B cell (primary cell): ENCODE measurements at regions not wholly inside any gene's neighbourhood (a gene's known extent, or its start where the extent isn't known, plus 50 kb on each side); places are given as distances from the start of the nearest gene placed in this dataset.

ENCODE experiments used
- ATAC-seq: fragments of 200-7000 bp; cut with Tn5 transposase; one replicate; pipeline ENCODE4 v1.10.0; 2021; ENCODE audit warnings: low read depth, mild to moderate bottlenecking, moderate number of reproducible peaks, moderate library complexity
- CTCF ChIA-PET: fragments of 350-600 bp; sonication (Branson Sonifier 250); formaldehyde crosslinking; loops from one replicate; lab custom pipeline; 2021; ENCODE audit warnings: antibody characterized with exemption, inconsistent platforms; lab: Charles Lee
- POLR2A ChIA-PET: fragments of 350-600 bp; sonication (Branson Sonifier 250); formaldehyde crosslinking; loops from one replicate; lab custom pipeline; 2021; ENCODE audit warnings: antibody characterized with exemption; lab: Charles Lee
- DNase-seq: peaks from one replicate; pipeline ENCODE4 v3.0.0; 2013
- H2AFZ ChIP-seq: 2 replicates; pipeline ENCODE4 v1.6.1; 2012; ENCODE audit warnings: mild to moderate bottlenecking, low read depth, low read length; ENCODE audit not compliant: insufficient read depth, poor library complexity, severe bottlenecking
- H3K27ac ChIP-seq, 2 donors: 1 replicate in 1 of 2; 2 replicates in 1 of 2; pipeline ENCODE4 v1.5.1; 2012 to 2013; ENCODE audit warnings: low read length in 2 of 2, mild to moderate bottlenecking in 2 of 2, moderate library complexity in 1 of 2
- H3K27me3 ChIP-seq, 4 experiments: fragments of 200-600 bp in 1 of 4; sonication (generic) in 1 of 4; replicated peaks in 1 of 4; 1 replicate in 2 of 4; 2 replicates in 2 of 4; pipeline versions ENCODE4 v1.6.1 to v1.7.0; 2013 to 2016; ENCODE audit warnings: low read length in 3 of 4, mild to moderate bottlenecking in 2 of 4, mixed read lengths in 1 of 4, moderate library complexity in 1 of 4; ENCODE audit not compliant: insufficient read depth in 4 of 4, control insufficient read depth in 3 of 4; ENCODE audit errors: control extremely low read depth in 1 of 4
- H3K36me3 ChIP-seq, 2 experiments: replicated peaks in 1 of 2; 1 replicate in 1 of 2; 2 replicates in 1 of 2; pipeline versions ENCODE4 v1.6.1 to v1.7.1; 2013; ENCODE audit warnings: low read length in 1 of 2; ENCODE audit not compliant: insufficient read depth in 2 of 2, control insufficient read depth in 1 of 2; ENCODE audit errors: control extremely low read depth in 1 of 2, extremely low read depth in 1 of 2
- H3K4me1 ChIP-seq, 2 donors: fragments of 200-600 bp in 1 of 2; sonication (generic) in 1 of 2; 1 replicate in 1 of 2; 2 replicates in 1 of 2; pipeline versions ENCODE4 v1.5.1 to v1.6.1; 2013 to 2017; ENCODE audit warnings: low read length in 2 of 2; ENCODE audit not compliant: control insufficient read depth in 2 of 2, insufficient read depth in 2 of 2
- H3K4me2 ChIP-seq: replicated peaks from 2 replicates; pipeline ENCODE3; 2012; ENCODE audit warnings: mild to moderate bottlenecking, low read depth, low read length; ENCODE audit not compliant: poor library complexity, severe bottlenecking
- H3K4me3 ChIP-seq, 5 experiments: fragments of 200-600 bp in 1 of 5; sonication (generic) in 1 of 5; 1 replicate in 3 of 5; 2 replicates in 2 of 5; pipeline versions ENCODE4 v1.5.1 to v1.7.0; 2011 to 2016; ENCODE audit warnings: low read length in 4 of 5, mild to moderate bottlenecking in 4 of 5, low read depth in 2 of 5, control low read depth in 1 of 5, moderate library complexity in 1 of 5; ENCODE audit not compliant: insufficient read depth in 1 of 5; ENCODE audit errors: control extremely low read depth in 1 of 5, extremely low read depth in 1 of 5
- H3K79me2 ChIP-seq: fragments of 200-600 bp; sonication (generic); one replicate; pipeline ENCODE4 v1.6.0; 2016; ENCODE audit warnings: low read length; ENCODE audit not compliant: control insufficient read depth, insufficient read depth
- H3K9ac ChIP-seq: fragments of 200-600 bp; sonication (generic); 2 replicates; pipeline ENCODE4 v1.6.1; 2017; ENCODE audit warnings: mild to moderate bottlenecking, low read length, moderate library complexity
- H3K9me3 ChIP-seq, 3 donors: one replicate each; pipeline versions ENCODE4 v1.6.1 to v1.7.1; 2013; ENCODE audit warnings: low read length in 2 of 3; ENCODE audit not compliant: control insufficient read depth in 2 of 3, insufficient read depth in 1 of 3; ENCODE audit errors: control extremely low read depth in 1 of 3
- H4K20me1 ChIP-seq: 2 replicates; pipeline ENCODE4 v1.6.0; 2012; ENCODE audit warnings: mild to moderate bottlenecking, low read length; ENCODE audit not compliant: insufficient read depth, control insufficient read depth, poor library complexity, severe bottlenecking
- H3K27ac Mint-ChIP-seq: one replicate; pipeline ENCODE4 v1.8.0; 2021; ENCODE audit warnings: mixed read lengths
- H3K27me3 Mint-ChIP-seq: one replicate; pipeline ENCODE4 v1.8.0; 2021; ENCODE audit warnings: mixed read lengths
- H3K4me1 Mint-ChIP-seq: one replicate; pipeline ENCODE4 v1.8.0; 2021; ENCODE audit warnings: mixed read lengths
- H3K4me3 Mint-ChIP-seq: one replicate; pipeline ENCODE4 v1.8.0; 2021; ENCODE audit warnings: mixed read lengths
- H3K9me3 Mint-ChIP-seq: one replicate; pipeline ENCODE4 v1.8.0; 2022; ENCODE audit warnings: mixed read lengths; ENCODE audit not compliant: insufficient read depth
- CTCF ChIP-seq: fragments of 200-600 bp; IDR thresholded peaks from one replicate; pipeline ENCODE4 v1.8.0; 2022; ENCODE audit warnings: antibody characterized with exemption, mild to moderate bottlenecking
- EZH2 ChIP-seq: IDR thresholded peaks from 2 replicates; pipeline ENCODE4 v1.6.1; 2012; ENCODE audit warnings: borderline replicate concordance, low read depth, mild to moderate bottlenecking, moderate library complexity, low read length; ENCODE audit not compliant: insufficient read depth, poor library complexity, severe bottlenecking
- WGBS: methylation state at CpG from one replicate; pipeline ENCODE4 v1.1.5; 2013; ENCODE audit warnings: missing lambda C conversion rate; ENCODE audit not compliant: insufficient coverage; 5-methylcytosine and 5-hydroxymethylcytosine counted together
- intact Hi-C: fragments of 100-400 bp; cut with micrococcal nuclease; formaldehyde crosslinking; loops from one replicate; pipeline ENCODE4 v1.10.0; 2022

- no peak overlapping the region for H3K9ac ChIP-seq
- H3K4me3 ChIP-seq: no peak overlapping the region
- no peaks in the 10 kb centered on the region for H3K27me3 ChIP-seq
- no peak overlapping the region for H2AFZ ChIP-seq
- no peaks in the 10 kb centered on the region for H3K4me1 ChIP-seq
- Mint-ChIP-seq H3K9me3 (peaks cover 5% of the 10 kb centered on the region), H3K27me3 (no peaks in the 10 kb centered on the region), H3K27ac (no peak overlapping the region), H3K4me3 (no peak overlapping the region), H3K4me1 (no peaks in the 10 kb centered on the region)
- no peak overlapping the region for H3K4me2 ChIP-seq
- 94% methylated on average over 3 of the region's 4 CpGs for WGBS
- H3K36me3 ChIP-seq: no peaks in the 10 kb centered on the region
- DNase-seq: no peak
- no peaks in the 10 kb centered on the region for H3K79me2 ChIP-seq
- CTCF ChIA-PET: no interaction called here
- POLR2A ChIA-PET: no interaction called here
- no peaks in the 10 kb centered on the region for H4K20me1 ChIP-seq
- TF ChIP-seq EZH2: no peak
- no peak for TF ChIP-seq CTCF
- no peak overlapping the region for H3K27ac ChIP-seq
- ATAC-seq: no peak
- intact Hi-C loops: no loop called here
- peaks cover 0 to 5% (median 0%) of the 10 kb centered on the region in 3 donors for H3K9me3 ChIP-seq
Measured at GRCh38 chr15:97688886-97689285, 271.6 kb upstream of the ARRDC4 start.

- POLR2A ChIA-PET: no interaction called here
- H3K79me2 ChIP-seq: no peaks in the 10 kb centered on the region
- TF ChIP-seq CTCF (no peak), EZH2 (no peak)
- no peak overlapping the region for H3K4me3 Mint-ChIP-seq
- no peak overlapping the region for H2AFZ ChIP-seq
- H3K4me2 ChIP-seq: no peak overlapping the region
- WGBS: 90% methylated on average over 2 of the region's 3 CpGs
- intact Hi-C loops: no loop called here
- CTCF ChIA-PET: no interaction called here
- no peaks in the 10 kb centered on the region for H3K4me1 ChIP-seq
- no peak overlapping the region for H3K27ac ChIP-seq
- no peaks in the 10 kb centered on the region for H4K20me1 ChIP-seq
- no peak for ATAC-seq
- no peaks in the 10 kb centered on the region for H3K36me3 ChIP-seq
- H3K4me3 ChIP-seq: no peak overlapping the region
- H3K9me3 Mint-ChIP-seq: peaks cover 5% of the 10 kb centered on the region
- no peaks in the 10 kb centered on the region for H3K27me3 Mint-ChIP-seq
- DNase-seq: no peak
- H3K4me1 Mint-ChIP-seq: no peaks in the 10 kb centered on the region
- no peak overlapping the region for H3K27ac Mint-ChIP-seq
- H3K27me3 ChIP-seq: no peaks in the 10 kb centered on the region
- peaks cover 0 to 10% (median 0%) of the 10 kb centered on the region in 3 donors for H3K9me3 ChIP-seq
- no peak overlapping the region for H3K9ac ChIP-seq
Measured at GRCh38 chr15:97691078-97691477, 269.4 kb upstream of the ARRDC4 start.
